ENCODE measurements at regions not wholly inside any gene's neighbourhood (a gene's known extent, or its start where the extent isn't known, plus 50 kb on each side); places are given as distances from the start of the nearest gene placed in this dataset.

GRCh38 chr1:68291688-68292384 lies 59.5 kb upstream of the WLS start:
- DNase-seq, result no peak

GRCh38 chr1:68287241-68287640 lies 54.9 kb upstream of the WLS start:
- no peak for DNase-seq

GRCh38 chr1:68285046-68285445 lies 52.7 kb upstream of the WLS start:
- no peak for DNase-seq

GRCh38 chr1:68281946-68282615 lies 49.8 kb upstream of the WLS start:
- no peak for DNase-seq
